CD14-positive monocyte (primary cell): ENCODE measurements at regions not wholly inside any gene's neighbourhood (a gene's known extent, or its start where the extent isn't known, plus 50 kb on each side); places are given as distances from the start of the nearest gene placed in this dataset.

ENCODE experiments used
- DNase-seq, 3 donors: peaks; one replicate each; pipeline ENCODE4 v3.0.0-alpha.2; 2011 to 2022
- H2AFZ ChIP-seq: 2 replicates; pipeline ENCODE4 v1.6.0; 2012; ENCODE audit warnings: mild to moderate bottlenecking, low read depth, low read length, inconsistent platforms; ENCODE audit not compliant: insufficient read depth, poor library complexity, severe bottlenecking
- H3K27ac ChIP-seq, 2 donors: 1 replicate in 1 of 2; 2 replicates in 1 of 2; pipeline ENCODE4 v1.5.1; 2012 to 2013; ENCODE audit warnings: low read length in 2 of 2, control low read depth in 1 of 2, inconsistent platforms in 1 of 2, low read depth in 1 of 2, mild to moderate bottlenecking in 1 of 2
- H3K27me3 ChIP-seq, 2 donors: one replicate each; pipeline versions ENCODE4 v1.6.0 to v1.6.1; 2011 to 2013; ENCODE audit warnings: low read length in 2 of 2; ENCODE audit not compliant: control insufficient read depth in 2 of 2, insufficient read depth in 2 of 2
- H3K36me3 ChIP-seq, 2 donors: replicated peaks in 1 of 2; 1 replicate in 1 of 2; 2 replicates in 1 of 2; pipeline versions ENCODE4 v1.5.1 to v1.6.1; 2012 to 2013; ENCODE audit warnings: low read length in 2 of 2, control low read depth in 1 of 2, inconsistent platforms in 1 of 2, mild to moderate bottlenecking in 1 of 2; ENCODE audit not compliant: insufficient read depth in 2 of 2, control insufficient read depth in 1 of 2
- H3K4me1 ChIP-seq, 2 donors: 1 replicate in 1 of 2; 2 replicates in 1 of 2; pipeline versions ENCODE4 v1.5.1 to v1.6.1; 2012 to 2013; ENCODE audit warnings: low read length in 2 of 2, control low read depth in 1 of 2, inconsistent platforms in 1 of 2, mild to moderate bottlenecking in 1 of 2, moderate library complexity in 1 of 2; ENCODE audit not compliant: insufficient read depth in 2 of 2, control insufficient read depth in 1 of 2
- H3K4me2 ChIP-seq: replicated peaks from 2 replicates; pipeline ENCODE3; 2012; ENCODE audit warnings: low read length, moderate library complexity, mild to moderate bottlenecking; ENCODE audit not compliant: poor library complexity, severe bottlenecking; ENCODE audit errors: extremely low read depth
- H3K4me3 ChIP-seq, 3 experiments: fragments of 200-600 bp in 1 of 3; sonication (generic) in 1 of 3; replicated peaks in 1 of 3; 1 replicate in 2 of 3; 2 replicates in 1 of 3; pipeline ENCODE4 v1.5.1; 2011 to 2013; ENCODE audit warnings: low read length in 3 of 3, mild to moderate bottlenecking in 3 of 3, control low read depth in 2 of 3, low read depth in 2 of 3, inconsistent platforms in 1 of 3, moderate library complexity in 1 of 3
- H3K79me2 ChIP-seq: 2 replicates; pipeline ENCODE4 v1.6.0; 2012; ENCODE audit warnings: mild to moderate bottlenecking, control low read depth, inconsistent platforms, low read length, moderate library complexity; ENCODE audit not compliant: insufficient read depth
- H3K9ac ChIP-seq: 2 replicates; pipeline ENCODE4 v1.6.0; 2017; ENCODE audit warnings: low read length, mild to moderate bottlenecking; ENCODE audit not compliant: insufficient read depth, poor library complexity, severe bottlenecking
- H3K9me3 ChIP-seq, 2 donors: replicated peaks in 1 of 2; 1 replicate in 1 of 2; 2 replicates in 1 of 2; pipeline versions ENCODE4 v1.5.1 to v1.6.1; 2012 to 2013; ENCODE audit warnings: low read length in 2 of 2, control low read depth in 1 of 2; ENCODE audit not compliant: control insufficient read depth in 1 of 2, insufficient read depth in 1 of 2
- H4K20me1 ChIP-seq: 2 replicates; pipeline ENCODE4 v1.6.0; 2012; ENCODE audit warnings: mild to moderate bottlenecking, low read length, control low read depth, moderate library complexity; ENCODE audit not compliant: insufficient read depth
- H3K27ac Mint-ChIP-seq, 7 donors: one replicate each; pipeline ENCODE4 v1.8.0; 2020; ENCODE audit warnings: mild to moderate bottlenecking in 7 of 7, mixed read lengths in 7 of 7, moderate library complexity in 6 of 7, inconsistent platforms in 2 of 7
- H3K27me3 Mint-ChIP-seq, 3 donors: one replicate each; pipeline ENCODE4 v1.8.0; 2021 to 2022; ENCODE audit warnings: low read depth in 3 of 3, mild to moderate bottlenecking in 3 of 3, mixed read lengths in 3 of 3, moderate library complexity in 3 of 3, inconsistent platforms in 1 of 3
- H3K36me3 Mint-ChIP-seq, 2 donors: one replicate each; pipeline ENCODE4 v1.8.0; 2020; ENCODE audit warnings: mixed read lengths in 2 of 2, inconsistent platforms in 1 of 2, mild to moderate bottlenecking in 1 of 2
- H3K4me1 Mint-ChIP-seq: one replicate; pipeline ENCODE4 v1.8.0; 2020; ENCODE audit warnings: mild to moderate bottlenecking, mixed read lengths
- H3K4me3 Mint-ChIP-seq, 2 donors: one replicate each; pipeline ENCODE4 v1.8.0; 2020; ENCODE audit warnings: mild to moderate bottlenecking in 2 of 2, mixed read lengths in 2 of 2, moderate library complexity in 1 of 2
- H3K9me3 Mint-ChIP-seq, 7 donors: one replicate each; pipeline ENCODE4 v1.8.0; 2020 to 2022; ENCODE audit warnings: mixed read lengths in 7 of 7, mild to moderate bottlenecking in 6 of 7, moderate library complexity in 6 of 7, inconsistent platforms in 2 of 7
- WGBS: methylation state at CpG from one replicate; pipeline ENCODE4 v1.1.5; 2013; ENCODE audit warnings: missing lambda C conversion rate; ENCODE audit not compliant: insufficient coverage; 5-methylcytosine and 5-hydroxymethylcytosine counted together
- intact Hi-C, 2 donors: fragments of 100-400 bp; cut with micrococcal nuclease; formaldehyde crosslinking; loops; one replicate each; pipeline versions ENCODE4 v1.15.0 to v1.15.1; 2023
- TF ChIP-seq, protein P1 (sequence below): fragments of 200-600 bp; IDR thresholded peaks from one replicate; pipeline ENCODE4 v1.8.0; 2022; ENCODE audit warnings: antibody characterized with exemption, mild to moderate bottlenecking

DNA sequence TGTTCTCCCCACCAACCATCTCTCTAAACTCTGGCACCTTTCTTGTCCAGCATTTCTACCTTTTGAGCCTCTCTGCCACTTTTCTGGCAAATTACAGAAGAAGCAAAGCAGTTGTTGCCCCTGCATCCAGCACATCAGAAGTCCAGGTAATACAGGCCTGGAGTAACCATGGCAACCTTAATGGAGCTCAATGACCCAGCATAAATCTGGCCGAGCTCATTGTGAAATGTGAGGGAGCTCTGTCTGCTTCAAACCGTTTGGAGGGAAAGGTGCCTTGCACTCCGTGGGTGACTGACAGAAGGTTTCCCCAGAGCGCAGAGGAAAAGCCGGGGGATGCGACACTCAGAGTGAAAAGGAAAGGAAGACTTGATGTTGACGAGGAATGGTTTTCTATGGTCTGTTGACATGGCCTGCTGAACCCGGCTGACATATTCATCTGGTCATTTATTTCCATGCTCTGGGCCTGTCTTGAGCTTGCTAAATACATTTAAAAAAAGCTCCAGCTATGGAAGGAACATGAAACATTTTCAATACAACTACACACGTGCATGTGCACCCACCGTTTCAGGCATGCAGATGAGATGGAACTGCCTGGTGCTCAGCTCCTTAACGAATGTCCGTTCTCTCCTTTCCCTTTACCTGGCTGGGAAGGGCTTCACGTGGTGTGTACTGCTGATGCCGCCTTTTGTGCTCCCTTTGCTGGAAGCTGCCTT is 74.9 kb downstream of the ADRA2A start:
- Histone ChIP-seq H3K4me1 (no peaks in the 10 kb centered on the region), H2AFZ (no peak overlapping the region), H3K9ac (no peak overlapping the region), H3K27ac (no peak overlapping the region), H3K27me3 (no peaks in the 10 kb centered on the region), H3K79me2 (no peaks in the 10 kb centered on the region), H3K4me2 (no peak overlapping the region), H4K20me1 (no peaks in the 10 kb centered on the region), H3K9me3 (no peaks in the 10 kb centered on the region), H3K4me3 (no peak overlapping the region), H3K36me3 (no peaks in the 10 kb centered on the region)
- WGBS: 90% methylated on average over 13 of the region's 14 CpGs
- H3K4me3 Mint-ChIP-seq: no peak overlapping the region
- H3K9me3 Mint-ChIP-seq: peaks cover 0 to 5% (median 0%) of the 10 kb centered on the region in 7 donors
- no peaks in the 10 kb centered on the region for H3K36me3 Mint-ChIP-seq
- H3K4me1 Mint-ChIP-seq: no peaks in the 10 kb centered on the region
- intact Hi-C loops: no loop called here
- no peak overlapping the region for H3K27ac Mint-ChIP-seq
- DNase-seq: no peak
- TF ChIP-seq, protein P1, sequence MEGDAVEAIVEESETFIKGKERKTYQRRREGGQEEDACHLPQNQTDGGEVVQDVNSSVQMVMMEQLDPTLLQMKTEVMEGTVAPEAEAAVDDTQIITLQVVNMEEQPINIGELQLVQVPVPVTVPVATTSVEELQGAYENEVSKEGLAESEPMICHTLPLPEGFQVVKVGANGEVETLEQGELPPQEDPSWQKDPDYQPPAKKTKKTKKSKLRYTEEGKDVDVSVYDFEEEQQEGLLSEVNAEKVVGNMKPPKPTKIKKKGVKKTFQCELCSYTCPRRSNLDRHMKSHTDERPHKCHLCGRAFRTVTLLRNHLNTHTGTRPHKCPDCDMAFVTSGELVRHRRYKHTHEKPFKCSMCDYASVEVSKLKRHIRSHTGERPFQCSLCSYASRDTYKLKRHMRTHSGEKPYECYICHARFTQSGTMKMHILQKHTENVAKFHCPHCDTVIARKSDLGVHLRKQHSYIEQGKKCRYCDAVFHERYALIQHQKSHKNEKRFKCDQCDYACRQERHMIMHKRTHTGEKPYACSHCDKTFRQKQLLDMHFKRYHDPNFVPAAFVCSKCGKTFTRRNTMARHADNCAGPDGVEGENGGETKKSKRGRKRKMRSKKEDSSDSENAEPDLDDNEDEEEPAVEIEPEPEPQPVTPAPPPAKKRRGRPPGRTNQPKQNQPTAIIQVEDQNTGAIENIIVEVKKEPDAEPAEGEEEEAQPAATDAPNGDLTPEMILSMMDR: no peak
- H3K27me3 Mint-ChIP-seq: peaks cover 5 to 7% (median 6%) of the 10 kb centered on the region in 3 donors

DNA sequence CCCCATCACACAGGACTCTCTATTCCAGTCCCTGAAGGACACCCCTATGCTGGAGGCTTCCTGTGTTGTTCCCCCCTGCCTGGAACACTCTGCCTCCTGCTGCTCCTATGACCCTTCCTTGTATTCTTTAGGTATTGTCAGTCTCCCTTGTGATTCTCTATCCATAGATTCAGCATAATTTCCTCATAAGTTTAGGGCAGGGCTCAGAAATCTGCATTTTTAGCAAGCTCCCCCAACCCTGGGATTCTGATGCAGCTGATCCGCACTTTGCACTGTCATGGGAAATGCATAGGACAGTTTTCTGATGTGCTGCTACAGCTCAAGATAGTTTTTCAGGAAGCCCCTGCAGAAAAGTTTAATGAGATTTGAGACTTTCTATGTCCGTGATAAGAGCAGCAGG is 79.9 kb downstream of the ADRA2A start:
- Histone ChIP-seq H2AFZ (no peak overlapping the region), H3K27ac (no peak overlapping the region), H3K4me1 (no peaks in the 10 kb centered on the region), H3K9me3 (no peaks in the 10 kb centered on the region), H3K4me2 (no peak overlapping the region), H3K9ac (no peak overlapping the region), H3K4me3 (no peak overlapping the region), H3K79me2 (no peaks in the 10 kb centered on the region), H3K36me3 (no peaks in the 10 kb centered on the region), H4K20me1 (no peaks in the 10 kb centered on the region), H3K27me3 (no peaks in the 10 kb centered on the region)
- H3K27me3 Mint-ChIP-seq: peaks cover 2 to 8% (median 5%) of the 10 kb centered on the region in 3 donors
- intact Hi-C loops: no loop called here
- TF ChIP-seq, protein P1: no peak
- 100% methylated on average over 1 of the region's 2 CpGs for WGBS
- H3K36me3 Mint-ChIP-seq: no peaks in the 10 kb centered on the region
- no peak overlapping the region for H3K27ac Mint-ChIP-seq
- no peaks in the 10 kb centered on the region for H3K4me1 Mint-ChIP-seq
- H3K9me3 Mint-ChIP-seq: peaks cover 0 to 4% (median 0%) of the 10 kb centered on the region in 7 donors
- H3K4me3 Mint-ChIP-seq: no peak overlapping the region
- DNase-seq: no peak
